ENCODE measurements at regions not wholly inside any gene's neighbourhood (a gene's known extent, or its start where the extent isn't known, plus 50 kb on each side); places are given as distances from the start of the nearest gene placed in this dataset.
"Not testable (repeated sequence)": the region's sequence is repeated elsewhere in the genome, so short reads cannot be mapped to it uniquely, and the experiment has no call there.

DNA sequence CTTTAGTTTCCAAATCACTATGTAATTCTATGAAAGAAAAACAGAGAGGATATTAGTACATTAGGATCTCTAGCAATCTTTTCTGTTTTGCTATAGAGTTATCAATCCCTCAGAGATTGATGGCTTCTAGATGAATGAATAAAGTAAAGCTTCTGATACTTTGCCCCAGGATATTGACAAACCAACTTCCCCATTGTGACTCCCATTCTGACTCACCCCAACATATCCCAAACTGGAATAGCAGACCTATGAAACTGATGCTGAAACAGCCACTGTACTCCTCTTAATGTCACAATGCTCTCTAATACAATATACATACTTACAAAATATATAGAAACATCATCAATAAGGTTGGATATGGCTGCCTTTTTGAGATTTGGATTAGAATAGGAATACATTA, 442.1 kb upstream of the NR5A2 start:
- Mint-ChIP-seq H3K27ac (no peak overlapping the region), H3K9me3 (no peaks in the 10 kb centered on the region), H3K4me1 (peaks cover 6% of the 10 kb centered on the region), H3K27me3 (no peaks in the 10 kb centered on the region), H3K36me3 (no peaks in the 10 kb centered on the region), H3K4me3 (no peak overlapping the region)
- ATAC-seq = no peak

DNA sequence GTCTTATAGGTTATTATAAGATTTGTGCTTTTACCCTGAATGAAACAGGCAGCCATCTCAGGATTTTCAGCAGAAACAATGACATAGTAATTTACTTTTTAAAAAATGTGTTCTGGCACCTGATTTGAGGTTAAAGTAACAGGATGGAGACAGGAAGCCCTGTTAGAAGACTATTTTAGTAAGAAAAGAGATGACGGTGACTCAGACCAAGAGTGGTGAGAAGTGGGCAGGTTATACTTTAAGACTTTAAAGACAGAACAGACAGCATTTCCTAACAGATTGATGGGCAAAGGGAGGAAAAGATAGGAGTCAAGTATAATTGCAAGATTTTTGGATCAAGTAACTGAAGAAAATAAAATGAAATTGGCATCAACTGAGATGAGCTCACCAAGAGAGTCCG, 436.8 kb upstream of the NR5A2 start:
- no peaks in the 10 kb centered on the region for H3K9me3 Mint-ChIP-seq
- ATAC-seq = no peak
- no peak overlapping the region for H3K4me3 Mint-ChIP-seq
- H3K27ac Mint-ChIP-seq = no peak overlapping the region
- peaks cover 18% of the 10 kb centered on the region for H3K27me3 Mint-ChIP-seq
- peaks cover 7% of the 10 kb centered on the region for H3K4me1 Mint-ChIP-seq
- no peaks in the 10 kb centered on the region for H3K36me3 Mint-ChIP-seq

- Mint-ChIP-seq H3K36me3 (no peaks in the 10 kb centered on the region), H3K4me3 (no peak overlapping the region), H3K9me3 (no peaks in the 10 kb centered on the region)
These were observed 436.0 kb upstream of the NR5A2 start for GRCh38 chr1:199591468-199591867.

GRCh38 chr1:199593475-199593874, 434.0 kb upstream of the NR5A2 start:
- no peak for ATAC-seq
- Mint-ChIP-seq H3K4me1 (peaks cover 7% of the 10 kb centered on the region), H3K36me3 (no peaks in the 10 kb centered on the region), H3K9me3 (no peaks in the 10 kb centered on the region), H3K4me3 (no peak overlapping the region), H3K27ac (no peak overlapping the region), H3K27me3 (peaks cover 38% of the 10 kb centered on the region)

More at GRCh38 chr1:199591468-199591867, 436.0 kb upstream of the NR5A2 start:
- no peak overlapping the region for H3K27ac Mint-ChIP-seq
- no peak for ATAC-seq
- H3K4me1 Mint-ChIP-seq = peaks cover 7% of the 10 kb centered on the region
- peaks cover 18% of the 10 kb centered on the region for H3K27me3 Mint-ChIP-seq

DNA sequence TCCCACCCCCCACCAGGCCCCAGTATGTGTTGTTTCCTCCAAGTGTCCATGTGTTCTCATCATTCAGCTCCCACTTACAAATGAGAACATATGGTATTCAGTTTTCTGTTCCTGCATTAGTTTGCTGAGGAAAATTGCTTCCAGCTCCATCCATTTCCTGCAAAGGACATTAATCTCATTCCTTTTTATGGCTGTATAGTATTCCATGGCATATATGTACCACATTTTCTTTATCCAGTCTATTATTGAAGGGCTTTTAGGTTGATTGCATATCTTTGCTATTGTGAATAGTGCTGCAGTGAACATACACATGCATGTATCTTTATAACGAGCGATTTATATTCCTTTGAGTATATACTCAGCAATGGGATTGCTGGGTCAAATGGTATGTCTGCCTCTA, 431.1 kb upstream of the NR5A2 start:
- not testable (repeated sequence) for H3K9me3 Mint-ChIP-seq, H3K4me3 Mint-ChIP-seq, ATAC-seq, H3K36me3 Mint-ChIP-seq, H3K4me1 Mint-ChIP-seq, H3K27ac Mint-ChIP-seq
- H3K27me3 Mint-ChIP-seq = peaks cover 39% of the 10 kb centered on the region

DNA sequence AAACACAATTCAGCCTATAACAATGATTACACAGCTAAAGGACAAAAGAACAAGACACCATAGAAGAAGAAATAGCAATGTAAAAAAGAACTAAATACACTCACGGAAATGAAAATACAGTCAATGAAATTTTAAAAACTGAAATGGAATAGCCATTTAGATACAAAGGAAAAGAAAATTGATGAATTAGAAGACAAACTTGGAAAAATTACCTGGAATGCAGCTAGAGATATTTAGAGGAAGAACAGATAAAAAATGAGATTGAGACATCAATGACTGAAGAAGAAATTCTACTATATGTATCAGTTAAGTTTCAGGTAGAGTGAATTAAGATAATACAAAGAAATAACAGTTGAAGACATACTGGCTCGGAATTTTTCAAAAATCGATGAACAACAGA, 430.4 kb upstream of the NR5A2 start:
- Mint-ChIP-seq H3K36me3 (no peaks in the 10 kb centered on the region), H3K27ac (no peak overlapping the region), H3K9me3 (peaks cover 10% of the 10 kb centered on the region), H3K4me3 (no peak overlapping the region), H3K27me3 (peaks cover 46% of the 10 kb centered on the region), H3K4me1 (no peaks in the 10 kb centered on the region)
- no peak for ATAC-seq

DNA sequence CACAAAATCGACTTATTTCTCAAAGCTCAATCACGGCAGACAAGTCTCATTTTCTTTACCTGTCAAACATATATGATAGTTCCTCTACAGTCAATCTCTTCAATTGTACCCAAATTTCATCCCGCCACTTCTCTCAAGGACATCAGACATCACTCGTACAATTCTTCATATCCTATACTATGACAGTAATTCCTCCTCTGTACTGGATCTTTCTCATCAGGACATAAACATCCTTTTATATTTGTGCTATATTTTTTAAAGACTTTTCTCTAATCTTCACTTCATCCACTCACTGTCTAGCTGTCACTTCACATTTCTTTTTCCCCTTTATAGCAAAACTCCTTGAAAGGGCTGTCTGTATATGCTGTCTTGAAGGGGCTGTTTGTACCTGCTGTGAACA, 419.1 kb upstream of the NR5A2 start:
- H3K27ac Mint-ChIP-seq = no peak overlapping the region
- no peaks in the 10 kb centered on the region for H3K27me3 Mint-ChIP-seq
- no peak for ATAC-seq
- H3K9me3 Mint-ChIP-seq = peaks cover 3% of the 10 kb centered on the region
- peaks cover 3% of the 10 kb centered on the region for H3K4me1 Mint-ChIP-seq
- no peaks in the 10 kb centered on the region for H3K36me3 Mint-ChIP-seq
- H3K4me3 Mint-ChIP-seq = no peak overlapping the region

DNA sequence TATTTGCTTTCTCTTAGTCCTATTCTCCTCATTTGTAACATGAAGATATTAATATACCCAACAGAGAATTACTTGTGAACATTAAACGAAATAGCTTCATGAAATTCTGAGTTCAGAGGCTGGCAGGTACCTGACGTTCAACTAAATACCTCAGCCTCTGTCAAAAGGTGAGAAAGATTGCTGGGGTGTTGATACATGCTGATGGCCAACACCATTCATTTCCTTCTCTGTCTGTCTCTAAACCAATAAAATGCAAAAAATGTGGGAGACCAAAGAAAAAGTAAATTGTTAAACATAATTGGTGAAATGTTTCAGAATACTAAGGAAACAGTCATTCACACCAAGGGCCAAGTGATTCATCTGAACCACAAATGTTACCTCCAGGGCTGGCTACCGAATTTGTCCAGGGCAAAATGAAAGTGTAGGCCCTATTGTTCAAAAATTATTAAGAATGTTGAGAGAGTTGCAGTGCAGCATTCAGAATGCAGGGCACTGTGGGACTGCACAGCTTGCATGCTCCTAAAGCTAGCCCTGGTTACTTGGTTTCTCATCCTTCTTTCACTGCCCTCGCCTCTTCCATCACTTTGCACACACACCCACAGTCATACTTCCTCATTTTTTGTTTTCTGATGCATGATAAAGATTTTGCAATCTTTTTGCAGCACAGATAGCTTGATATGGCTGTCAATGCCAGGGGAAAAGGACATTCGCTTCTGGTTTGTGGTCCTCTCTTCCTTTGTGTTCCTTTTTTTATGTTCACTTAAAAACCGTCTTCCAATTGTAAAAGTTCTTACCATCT, 414.3 kb upstream of the NR5A2 start:
- H3K27ac Mint-ChIP-seq = no peak overlapping the region
- peaks cover 6% of the 10 kb centered on the region for H3K4me1 Mint-ChIP-seq
- no peaks in the 10 kb centered on the region for H3K27me3 Mint-ChIP-seq
- H3K36me3 Mint-ChIP-seq = no peaks in the 10 kb centered on the region
- no peaks in the 10 kb centered on the region for H3K9me3 Mint-ChIP-seq
- ATAC-seq = peak; percentile 76
- H3K4me3 Mint-ChIP-seq = no peak overlapping the region

- H3K4me1 Mint-ChIP-seq = peaks cover 6% of the 10 kb centered on the region
- H3K27me3 Mint-ChIP-seq = no peaks in the 10 kb centered on the region
- H3K27ac Mint-ChIP-seq = no peak overlapping the region
- H3K9me3 Mint-ChIP-seq = no peaks in the 10 kb centered on the region
- no peak overlapping the region for H3K4me3 Mint-ChIP-seq
- no peaks in the 10 kb centered on the region for H3K36me3 Mint-ChIP-seq
- ATAC-seq = no peak
These were observed 410.6 kb upstream of the NR5A2 start for GRCh38 chr1:199616947-199617346.

DNA sequence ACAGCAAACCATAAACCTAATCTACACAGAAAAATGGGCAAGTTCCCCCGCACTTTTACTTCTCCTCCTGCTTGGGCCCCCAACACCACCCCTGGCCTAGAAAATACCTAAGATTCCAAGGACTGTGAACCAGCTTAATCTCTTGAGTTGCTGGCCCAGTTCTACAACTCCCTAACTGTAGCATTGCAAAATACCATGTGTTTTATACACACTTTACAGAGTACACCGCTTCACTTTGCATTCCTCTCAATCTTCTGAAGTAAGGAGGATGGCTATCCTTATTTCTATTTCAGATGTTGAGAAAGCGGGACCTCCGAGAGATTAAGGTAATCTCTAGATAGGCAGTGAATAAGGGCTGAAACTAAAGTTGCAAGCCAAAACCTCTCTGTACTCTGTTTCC, 408.3 kb upstream of the NR5A2 start:
- H3K4me1 Mint-ChIP-seq = no peaks in the 10 kb centered on the region
- H3K27ac Mint-ChIP-seq = no peak overlapping the region
- H3K27me3 Mint-ChIP-seq = no peaks in the 10 kb centered on the region
- no peak for ATAC-seq
- no peaks in the 10 kb centered on the region for H3K9me3 Mint-ChIP-seq
- H3K36me3 Mint-ChIP-seq = no peaks in the 10 kb centered on the region
- no peak overlapping the region for H3K4me3 Mint-ChIP-seq

DNA sequence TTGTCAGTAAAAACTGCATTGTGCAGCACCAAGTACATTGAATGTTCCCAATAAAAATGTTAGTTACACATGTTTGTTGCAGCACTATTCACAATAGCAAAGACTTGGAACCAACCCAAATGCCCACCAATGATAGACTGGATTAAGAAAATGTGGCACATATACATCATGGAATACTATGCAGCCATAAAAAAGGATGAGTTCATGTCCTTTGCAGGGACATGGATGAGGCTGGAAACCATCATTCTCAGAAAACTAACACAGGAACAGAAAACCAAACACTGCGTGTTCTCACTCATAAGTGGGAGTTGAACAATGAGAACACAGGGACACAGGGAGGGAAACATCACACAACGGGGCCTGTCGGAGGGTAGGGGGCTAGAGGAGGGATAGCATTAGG, 401.3 kb upstream of the NR5A2 start:
- H3K9me3 Mint-ChIP-seq, H3K4me1 Mint-ChIP-seq, H3K36me3 Mint-ChIP-seq, H3K4me3 Mint-ChIP-seq, ATAC-seq, H3K27ac Mint-ChIP-seq: not testable (repeated sequence)
- peaks cover 26% of the 10 kb centered on the region for H3K27me3 Mint-ChIP-seq

DNA sequence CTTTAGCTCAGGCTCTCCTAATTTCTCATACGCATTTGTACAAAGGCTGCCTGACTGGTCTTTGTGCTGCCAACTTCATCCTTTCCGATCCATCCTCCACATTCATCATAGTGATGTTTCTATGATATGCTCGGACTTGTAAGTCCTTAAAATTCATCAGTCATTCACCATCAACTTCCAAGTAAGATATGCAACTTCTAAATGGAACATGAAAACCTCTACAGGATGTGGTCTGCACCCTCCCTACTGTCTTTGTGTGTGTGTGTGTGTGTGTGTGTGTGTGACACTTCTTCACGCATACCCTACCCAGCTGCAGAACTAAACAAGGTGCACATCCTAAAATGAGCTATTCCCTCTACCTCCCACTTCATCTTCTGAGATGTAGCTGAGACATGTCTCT, 397.9 kb upstream of the NR5A2 start:
- H3K9me3 Mint-ChIP-seq = peaks cover 7% of the 10 kb centered on the region
- no peaks in the 10 kb centered on the region for H3K4me1 Mint-ChIP-seq
- no peak overlapping the region for H3K27ac Mint-ChIP-seq

DNA sequence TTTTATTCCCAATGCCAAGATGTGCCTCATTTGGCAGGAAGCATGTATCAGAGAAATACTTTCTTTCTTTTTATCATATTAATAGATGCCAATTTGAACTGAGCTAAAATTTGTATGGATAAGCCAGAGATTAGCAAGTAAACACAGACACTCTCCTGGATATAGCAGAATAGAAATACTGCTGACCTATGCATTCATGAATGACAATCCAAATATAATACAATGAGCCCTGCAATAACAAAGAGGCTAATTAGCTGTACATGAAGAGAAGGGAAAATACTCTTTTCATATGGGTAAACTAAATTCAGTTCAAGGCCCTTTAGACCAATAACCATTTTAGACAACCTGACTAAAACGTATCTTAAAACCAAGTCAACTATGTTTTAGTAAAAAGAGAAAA, 388.1 kb upstream of the NR5A2 start:
- Mint-ChIP-seq H3K36me3 (peaks cover 5% of the 10 kb centered on the region), H3K4me3 (no peak overlapping the region), H3K9me3 (peaks cover 13% of the 10 kb centered on the region), H3K27ac (no peak overlapping the region), H3K4me1 (no peaks in the 10 kb centered on the region), H3K27me3 (peaks cover 29% of the 10 kb centered on the region)
- ATAC-seq = no peak

More for the DNA sequence above, 397.9 kb upstream of the NR5A2 start:
- ATAC-seq = no peak
- Mint-ChIP-seq H3K36me3 (peaks cover 5% of the 10 kb centered on the region), H3K27me3 (peaks cover 42% of the 10 kb centered on the region), H3K4me3 (no peak overlapping the region)

- no peak overlapping the region for H3K4me3 Mint-ChIP-seq
- H3K9me3 Mint-ChIP-seq = peaks cover 3% of the 10 kb centered on the region
- H3K27ac Mint-ChIP-seq = no peak overlapping the region
- peaks cover 11% of the 10 kb centered on the region for H3K27me3 Mint-ChIP-seq
- no peaks in the 10 kb centered on the region for H3K36me3 Mint-ChIP-seq
- no peaks in the 10 kb centered on the region for H3K4me1 Mint-ChIP-seq
- ATAC-seq = no peak
These were observed 386.0 kb upstream of the NR5A2 start for GRCh38 chr1:199641531-199641930.

GRCh38 chr1:199644912-199645311, 382.6 kb upstream of the NR5A2 start:
- Mint-ChIP-seq H3K36me3 (no peaks in the 10 kb centered on the region), H3K4me1 (no peaks in the 10 kb centered on the region), H3K27ac (no peak overlapping the region), H3K4me3 (no peak overlapping the region), H3K27me3 (peaks cover 11% of the 10 kb centered on the region), H3K9me3 (peaks cover 5% of the 10 kb centered on the region)
- no peak for ATAC-seq

DNA sequence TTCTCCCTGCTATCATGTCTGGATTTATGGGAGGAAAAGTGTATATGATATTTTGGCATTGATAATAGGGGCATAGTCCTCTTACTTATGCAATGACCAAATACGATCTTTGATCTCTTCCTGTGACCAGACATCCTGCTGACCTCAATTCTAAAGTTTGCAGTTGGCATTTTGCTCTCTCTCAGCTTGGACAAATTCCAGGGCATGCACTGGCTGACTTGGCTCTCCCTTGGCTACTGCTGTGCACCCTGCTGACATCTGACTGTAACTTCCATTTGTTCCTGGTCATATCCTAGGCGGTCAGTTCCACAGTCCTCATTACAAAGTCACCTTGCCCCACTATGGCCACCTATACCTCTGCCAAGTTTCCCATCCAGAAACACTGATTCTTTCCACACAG, 380.7 kb upstream of the NR5A2 start:
- Mint-ChIP-seq H3K36me3 (no peaks in the 10 kb centered on the region), H3K27ac (no peak overlapping the region), H3K9me3 (peaks cover 7% of the 10 kb centered on the region), H3K4me1 (no peaks in the 10 kb centered on the region), H3K4me3 (no peak overlapping the region), H3K27me3 (peaks cover 11% of the 10 kb centered on the region)
- ATAC-seq = no peak

Measured in stimulated activated memory B cell treated with anti-CD40 and anti-IgM and Interleukin-4, amounts not matched to agents 10 μg/mL and 1 μg/mL and 100 μg/mL, for 72 hours (primary cell).